ENCODE measurements at regions not wholly inside any gene's neighbourhood (a gene's known extent, or its start where the extent isn't known, plus 50 kb on each side); places are given as distances from the start of the nearest gene placed in this dataset.

- no peak overlapping the region for H3K27ac ChIP-seq (ENCODE audit: low read depth, low read length)
- intact Hi-C loops (cut with micrococcal nuclease) = no loop called here
- RAD21 ChIA-PET (ENCODE audit: low non-redundant PET in 1 of 2, low total read pairs in 2 of 2, uncharacterized antibody in 2 of 2, unreplicated experiment in 2 of 2) = no interaction called here
Measured at GRCh38 chr4:11900359-11900758, 471.7 kb upstream of the HS3ST1 start.

More at GRCh38 chr4:11900359-11900758, 471.7 kb upstream of the HS3ST1 start:
- ATAC-seq (no peak), DNase-seq (ENCODE audit: low read depth, low spot score) (no peak)
- H3K9ac ChIP-seq (ENCODE audit: low read length) = no peak overlapping the region
- POLR2A ChIA-PET = no interaction called here
- H3K79me2 ChIP-seq (ENCODE audit: insufficient read depth, low read length) = no peaks in the 10 kb centered on the region
- H3K9me3 ChIP-seq (ENCODE audit: control insufficient read depth in 1 of 2, insufficient read depth in 1 of 2, low read depth in 1 of 2, low read length in 2 of 2) = no peaks in the 10 kb centered on the region
- H3K27me3 ChIP-seq (ENCODE audit: insufficient read depth, low read length) = no peaks in the 10 kb centered on the region
- no peaks in the 10 kb centered on the region for H3K36me3 ChIP-seq (ENCODE audit: control insufficient read depth in 1 of 2, insufficient read depth in 2 of 2, low read length in 2 of 2)
- H3K4me3 ChIP-seq (replicated peaks in 1 of 2; ENCODE audit: low read depth in 1 of 2, low read length in 2 of 2) = no peak overlapping the region
- no peak overlapping the region for H2AFZ ChIP-seq (ENCODE audit: low read depth, low read length, poor library complexity, severe bottlenecking)
- no peak for TF ChIP-seq ZBTB33 (IDR thresholded peaks at IDR 0.05; ENCODE audit: extremely low read depth, insufficient replicate concordance, low read length)
- no peak for TF ChIP-seq SIN3A (IDR thresholded peaks at IDR 0.05; ENCODE audit: low read depth)
- no peak for TF ChIP-seq FOSL1 (IDR thresholded peaks at IDR 0.05; ENCODE audit: low read depth)
- no peak for TF ChIP-seq MAX (IDR thresholded peaks at IDR 0.05)
- no peak for TF ChIP-seq SRF (IDR thresholded peaks at IDR 0.05; ENCODE audit: low read depth)
- TF ChIP-seq TCF7L2 (IDR thresholded peaks at IDR 0.05; ENCODE audit: borderline replicate concordance, extremely low read depth, insufficient read depth, insufficient read length) = no peak
- TF ChIP-seq RAD21 (IDR thresholded peaks at IDR 0.05; ENCODE audit: low read depth) = no peak
- no peak for TF ChIP-seq YY1 (IDR thresholded peaks at IDR 0.05; ENCODE audit: extremely low read depth, insufficient replicate concordance, low read depth, low read length)
- no peak for TF ChIP-seq EGR1 (IDR thresholded peaks at IDR 0.05; ENCODE audit: low read depth)
- no peak for TF ChIP-seq REST (IDR thresholded peaks at IDR 0.05; ENCODE audit: low read depth)
- no peak for TF ChIP-seq ZNF274 (IDR thresholded peaks at IDR 0.05; ENCODE audit: low read depth, low read length)
- TF ChIP-seq ELF1 (IDR thresholded peaks at IDR 0.05; ENCODE audit: borderline replicate concordance, low read depth) = no peak
- no peak for TF ChIP-seq EZH2 (IDR thresholded peaks at IDR 0.05)
- no peak for TF ChIP-seq JUND (IDR thresholded peaks at IDR 0.05)
- no peak for TF ChIP-seq EZH2phosphoT487 (IDR thresholded peaks at IDR 0.05; ENCODE audit: borderline replicate concordance)
- TF ChIP-seq POLR2A (IDR thresholded peaks at IDR 0.05; ENCODE audit: borderline replicate concordance, extremely low read depth, insufficient read depth, insufficient read length) = no peak
- TF ChIP-seq CEBPB (IDR thresholded peaks at IDR 0.05; ENCODE audit: low read depth) = no peak
- no TSS peak for BruUV-seq (replicated peaks)
- CTCF ChIA-PET = no interaction called here
- no peaks in the 10 kb centered on the region for H3K9me2 ChIP-seq (ENCODE audit: insufficient read depth)
- H3K4me1 ChIP-seq (ENCODE audit: control insufficient read depth in 1 of 2, insufficient read depth in 2 of 2, low read length in 2 of 2) = no peaks in the 10 kb centered on the region
- H3K4me2 ChIP-seq (ENCODE audit: low read length) = no peak overlapping the region
- no peaks in the 10 kb centered on the region for H4K20me1 ChIP-seq (ENCODE audit: insufficient read depth)
